Activated B cell treated with CpG ODN at 0.5 μM for 24 hours (primary cell): ENCODE measurements at regions not wholly inside any gene's neighbourhood (a gene's known extent, or its start where the extent isn't known, plus 50 kb on each side); places are given as distances from the start of the nearest gene placed in this dataset.
A peak's percentile ranks its signal among the peaks of the same experiment; 100 is the strongest.

Experiments
- ATAC-seq: fragments of 200-7000 bp; cut with Tn5 transposase; one replicate; pipeline ENCODE4 v1.10.0; 2021; ENCODE audit warnings: low read depth, mild to moderate bottlenecking, moderate library complexity
- CTCF ChIA-PET: fragments of 350-600 bp; sonication (Branson Sonifier 250); formaldehyde crosslinking; loops from one replicate; lab custom pipeline; 2021; ENCODE audit warnings: antibody characterized with exemption; lab: Charles Lee
- POLR2A ChIA-PET: fragments of 350-600 bp; sonication (Branson Sonifier 250); formaldehyde crosslinking; loops from one replicate; lab custom pipeline; 2021; ENCODE audit warnings: antibody characterized with exemption; lab: Charles Lee
- DNase-seq: peaks from one replicate; pipeline ENCODE4 v3.0.0; 2022
- H3K27ac Mint-ChIP-seq: one replicate; pipeline ENCODE4 v1.8.0; 2020; ENCODE audit warnings: mixed read lengths
- H3K27me3 Mint-ChIP-seq: one replicate; pipeline ENCODE4 v1.8.0; 2021; ENCODE audit warnings: mixed read lengths
- H3K36me3 Mint-ChIP-seq: one replicate; pipeline ENCODE4 v1.8.0; 2021; ENCODE audit warnings: low read depth, mixed read lengths
- H3K4me1 Mint-ChIP-seq: one replicate; pipeline ENCODE4 v1.8.0; 2021; ENCODE audit warnings: mixed read lengths
- H3K4me3 Mint-ChIP-seq: one replicate; pipeline ENCODE4 v1.8.0; 2020; ENCODE audit warnings: mild to moderate bottlenecking, mixed read lengths
- H3K9me3 Mint-ChIP-seq: one replicate; pipeline ENCODE4 v1.8.0; 2020; ENCODE audit warnings: mixed read lengths
- CTCF ChIP-seq: fragments of 200-600 bp; IDR thresholded peaks from one replicate; pipeline ENCODE4 v1.8.0; 2022; ENCODE audit warnings: antibody characterized with exemption, mild to moderate bottlenecking
- intact Hi-C: fragments of 100-400 bp; cut with micrococcal nuclease; formaldehyde crosslinking; loops from one replicate; pipeline ENCODE4 v1.15.1; 2024

GRCh38 chr1:181189245-181189644 lies 100.7 kb downstream of the IER5 start:
- intact Hi-C loops: no loop called here
- ChIA-PET CTCF (interaction anchor here (0.6 to 1.1 kb wide), 3 partner anchors 149 to 865 kb away, joined by 3 to 4 read pairs (median 3); no protein-coding TSS in a partner anchor), POLR2A (no interaction called here)
- ATAC-seq (no peak), DNase-seq (no peak)
- TF ChIP-seq CTCF: no peak
- Mint-ChIP-seq H3K27me3 (peaks cover 46% of the 10 kb centered on the region), H3K4me3 (no peak overlapping the region), H3K9me3 (peaks cover 3% of the 10 kb centered on the region), H3K27ac (no peak overlapping the region), H3K36me3 (no peaks in the 10 kb centered on the region), H3K4me1 (peaks cover 4% of the 10 kb centered on the region)

GRCh38 chr1:181189691-181190363 lies 101.3 kb downstream of the IER5 start:
- peak overlapping the region; percentile 29 for H3K4me3 Mint-ChIP-seq
- POLR2A ChIA-PET: interaction anchor here (0.6 kb wide), 1 partner anchor 17 kb away, joined by 3 read pairs; no protein-coding TSS in a partner anchor
- peaks cover 4% of the 10 kb centered on the region for H3K4me1 Mint-ChIP-seq
- ATAC-seq: peak; percentile 81
- peaks cover 45% of the 10 kb centered on the region for H3K27me3 Mint-ChIP-seq
- intact Hi-C loops: loop anchor here (1.0 to 2.0 kb wide), 2 partner anchors 747 to 864 kb away; no protein-coding TSS in a partner anchor
- TF ChIP-seq CTCF: no peak
- no peaks in the 10 kb centered on the region for H3K36me3 Mint-ChIP-seq
- CTCF ChIA-PET: interaction anchor here (0.6 to 1.7 kb wide), 2 partner anchors 150 to 865 kb away, joined by 3 to 7 read pairs; no protein-coding TSS in a partner anchor
- no peak overlapping the region for H3K27ac Mint-ChIP-seq
- DNase-seq: peak; percentile 64
- H3K9me3 Mint-ChIP-seq: peaks cover 3% of the 10 kb centered on the region

- Mint-ChIP-seq H3K4me3 (no peak overlapping the region), H3K27me3 (peaks cover 40% of the 10 kb centered on the region), H3K9me3 (peaks cover 3% of the 10 kb centered on the region), H3K27ac (no peak overlapping the region), H3K4me1 (peaks cover 4% of the 10 kb centered on the region), H3K36me3 (no peaks in the 10 kb centered on the region)
- no peak for DNase-seq
- no peak for ATAC-seq
- no peak for TF ChIP-seq CTCF
- CTCF ChIA-PET: interaction anchor here (1.7 kb wide), 1 partner anchor 864 kb away, joined by 7 read pairs; no protein-coding TSS in a partner anchor
- POLR2A ChIA-PET: no interaction called here
- intact Hi-C loops: loop anchor here (1.0 to 2.0 kb wide), 2 partner anchors 746 to 864 kb away; no protein-coding TSS in a partner anchor
These were observed 102.0 kb downstream of the IER5 start for GRCh38 chr1:181190364-181191035.

GRCh38 chr1:181191494-181192040 lies 103.1 kb downstream of the IER5 start:
- Mint-ChIP-seq H3K36me3 (no peaks in the 10 kb centered on the region), H3K4me3 (no peak overlapping the region), H3K9me3 (no peaks in the 10 kb centered on the region), H3K4me1 (peaks cover 4% of the 10 kb centered on the region), H3K27ac (no peak overlapping the region), H3K27me3 (peaks cover 33% of the 10 kb centered on the region)
- POLR2A ChIA-PET: no interaction called here
- CTCF ChIA-PET: no interaction called here
- DNase-seq (no peak), ATAC-seq (no peak)
- TF ChIP-seq CTCF: no peak
- intact Hi-C loops: loop anchor here (2.0 kb wide), 1 partner anchor 745 kb away; no protein-coding TSS in a partner anchor

GRCh38 chr1:181192316-181192715 lies 103.8 kb downstream of the IER5 start:
- no peak for TF ChIP-seq CTCF
- intact Hi-C loops: no loop called here
- Mint-ChIP-seq H3K36me3 (no peaks in the 10 kb centered on the region), H3K9me3 (no peaks in the 10 kb centered on the region), H3K27me3 (peaks cover 27% of the 10 kb centered on the region), H3K4me1 (peaks cover 4% of the 10 kb centered on the region), H3K27ac (no peak overlapping the region), H3K4me3 (no peak overlapping the region)
- ChIA-PET POLR2A (no interaction called here), CTCF (no interaction called here)
- no peak for ATAC-seq
- DNase-seq: no peak
